ENCODE measurements at regions not wholly inside any gene's neighbourhood (a gene's known extent, or its start where the extent isn't known, plus 50 kb on each side); places are given as distances from the start of the nearest gene placed in this dataset.

GRCh38 chr7:46716926-46717325 lies 795.9 kb upstream of the IGFBP3 start:
- TF ChIP-seq CTCF (IDR thresholded peaks at IDR 0.05 in 4 of 5, conservative IDR thresholded peaks at IDR 0.05 in 1 of 5) (no peak), POLR2A (IDR thresholded peaks at IDR 0.05) (no peak)
